Adrenal gland (tissue), 9 donors: ENCODE measurements at regions not wholly inside any gene's neighbourhood (a gene's known extent, or its start where the extent isn't known, plus 50 kb on each side); places are given as distances from the start of the nearest gene placed in this dataset.

ENCODE experiments used
- DNase-seq, 7 donors: peaks; one replicate each; pipeline ENCODE4 v3.0.0-alpha.2; 2019 to 2020
- H3K27ac ChIP-seq, 5 donors: fragments of 200-600 bp; sonication (generic) in 4 of 5; 1 replicate in 3 of 5; 2 replicates in 2 of 5; pipeline versions ENCODE4 v1.5.1 to v1.8.0; 2016 to 2020; ENCODE audit warnings: mild to moderate bottlenecking in 1 of 5
- H3K27me3 ChIP-seq: fragments of 200-600 bp; 2 replicates; pipeline ENCODE4 v1.8.0; 2021
- H3K36me3 ChIP-seq, 2 donors: fragments of 200-600 bp; replicated peaks in 1 of 2; 1 replicate in 1 of 2; 2 replicates in 1 of 2; pipeline versions ENCODE4 v1.5.1 to v1.8.0; 2018 to 2022
- H3K4me1 ChIP-seq, 2 donors: fragments of 200-600 bp; replicated peaks in 1 of 2; 1 replicate in 1 of 2; 2 replicates in 1 of 2; pipeline versions ENCODE4 v1.5.1 to v1.8.0; 2018 to 2021
- H3K4me3 ChIP-seq, 4 donors: fragments of 200-600 bp; sonication (generic) in 3 of 4; one replicate each; pipeline ENCODE4 v1.5.1; 2016 to 2018
- H3K9me3 ChIP-seq, 3 donors: fragments of 200-600 bp; sonication (generic) in 1 of 3; replicated peaks in 1 of 3; 1 replicate in 2 of 3; 2 replicates in 1 of 3; pipeline versions ENCODE4 v1.5.1 to v1.8.0; 2016 to 2021
- CTCF ChIP-seq, 6 experiments: fragments of 450-650 bp in 4 of 6; fragments of 200-600 bp in 2 of 6; sonication (generic) in 1 of 6; IDR thresholded peaks; 1 replicate in 5 of 6; 2 replicates in 1 of 6; pipeline versions ENCODE4 v1.5.1 to v1.8.0; 2016 to 2021; ENCODE audit warnings: antibody characterized with exemption in 6 of 6, mild to moderate bottlenecking in 2 of 6, moderate library complexity in 1 of 6
- POLR2A ChIP-seq, 2 donors: fragments of 450-650 bp; IDR thresholded peaks; one replicate each; pipeline ENCODE4 v1.6.1; 2017; ENCODE audit warnings: antibody characterized with exemption in 2 of 2, mild to moderate bottlenecking in 2 of 2, moderate library complexity in 1 of 2
- WGBS, 4 donors: extraction: QIAGEN DNeasy Blood & Tissue Kit in 2 of 4; methylation state at CpG; one replicate each; pipeline versions ENCODE4 v1.1.5 to v1.1.7; 2013 to 2017; 5-methylcytosine and 5-hydroxymethylcytosine counted together
- intact Hi-C, 2 donors: fragments of 100-400 bp; cut with DNase I; formaldehyde crosslinking; loops; one replicate each; pipeline versions ENCODE4 v1.14.1 to v1.15.0; 2022 to 2023
- donor health status: healthy with polysubstance abuse.
- donor health status: Bipolar disorder and iron deficiency.
- donor health status: DM: yes; HTN: yes; CAD: no.
- donor health status: DM: no; HTN: no; CAD: no.
- donor health status: DM: no; HTN: no; CAD: no.

GRCh38 chr14:40098468-40098867 is 666.2 kb upstream of the FBXO33 start:
- WGBS, 4 donors = 87 to 93% (median 91%) methylated on average over 3 of the region's 3 CpGs

GRCh38 chr14:40096968-40097367 is 664.7 kb upstream of the FBXO33 start:
- no peak for DNase-seq
- no peak for TF ChIP-seq POLR2A (IDR thresholded peaks at IDR 0.05)
- TF ChIP-seq CTCF (IDR thresholded peaks at IDR 0.05) = no peak
- H3K27ac ChIP-seq = no peak overlapping the region
- H3K9me3 ChIP-seq = no peaks in the 10 kb centered on the region
- intact Hi-C loops = no loop called here
- H3K4me3 ChIP-seq = no peak overlapping the region
- H3K36me3 ChIP-seq = no peaks in the 10 kb centered on the region
- no peaks in the 10 kb centered on the region for H3K27me3 ChIP-seq
- H3K4me1 ChIP-seq = no peaks in the 10 kb centered on the region

More at GRCh38 chr14:40098468-40098867, 666.2 kb upstream of the FBXO33 start:
- H3K27me3 ChIP-seq = no peaks in the 10 kb centered on the region
- intact Hi-C loops = no loop called here
- no peaks in the 10 kb centered on the region for H3K9me3 ChIP-seq
- no peak overlapping the region for H3K27ac ChIP-seq
- no peaks in the 10 kb centered on the region for H3K4me1 ChIP-seq
- DNase-seq = no peak
- no peaks in the 10 kb centered on the region for H3K36me3 ChIP-seq
- no peak overlapping the region for H3K4me3 ChIP-seq
- TF ChIP-seq POLR2A (IDR thresholded peaks at IDR 0.05) = no peak
- no peak for TF ChIP-seq CTCF (IDR thresholded peaks at IDR 0.05)

GRCh38 chr14:40093800-40094199 is 661.6 kb upstream of the FBXO33 start:
- no peak overlapping the region for H3K27ac ChIP-seq
- TF ChIP-seq CTCF (IDR thresholded peaks at IDR 0.05) = no peak
- TF ChIP-seq POLR2A (IDR thresholded peaks at IDR 0.05) = no peak
- no peaks in the 10 kb centered on the region for H3K27me3 ChIP-seq
- H3K4me3 ChIP-seq = no peak overlapping the region
- 67 to 91% (median 73%) methylated on average over 1 of the region's 1 CpG for WGBS, 4 donors
- no peaks in the 10 kb centered on the region for H3K9me3 ChIP-seq
- H3K36me3 ChIP-seq = no peaks in the 10 kb centered on the region
- intact Hi-C loops = no loop called here
- no peak for DNase-seq
- no peaks in the 10 kb centered on the region for H3K4me1 ChIP-seq

GRCh38 chr14:40074169-40074568 is 641.9 kb upstream of the FBXO33 start:
- 67 to 94% (median 93%) methylated on average over 1 to 2 of the region's 2 CpGs; no CpG with 5 or more reads in 1 of the 4 donors for WGBS, 4 donors
- no peaks in the 10 kb centered on the region for H3K9me3 ChIP-seq
- intact Hi-C loops = no loop called here

More at GRCh38 chr14:40074169-40074568, 641.9 kb upstream of the FBXO33 start:
- Histone ChIP-seq H3K27me3 (no peaks in the 10 kb centered on the region), H3K4me3 (no peak overlapping the region), H3K36me3 (no peaks in the 10 kb centered on the region), H3K4me1 (no peaks in the 10 kb centered on the region), H3K27ac (no peak overlapping the region)
- TF ChIP-seq CTCF (IDR thresholded peaks at IDR 0.05) (no peak), POLR2A (IDR thresholded peaks at IDR 0.05) (no peak)
- no peak for DNase-seq
